GM18861 (cell line): ENCODE measurements at regions not wholly inside any gene's neighbourhood (a gene's known extent, or its start where the extent isn't known, plus 50 kb on each side); places are given as distances from the start of the nearest gene placed in this dataset.
"Not testable (repeated sequence)": the region's sequence is repeated elsewhere in the genome, so short reads cannot be mapped to it uniquely, and the experiment has no call there.

ENCODE experiments used
- ATAC-seq: cut with Tn5 transposase; IDR thresholded peaks from one replicate; pipeline ENCODE4 v1.9.1; 2021; ENCODE audit not compliant: unreplicated experiment

DNA sequence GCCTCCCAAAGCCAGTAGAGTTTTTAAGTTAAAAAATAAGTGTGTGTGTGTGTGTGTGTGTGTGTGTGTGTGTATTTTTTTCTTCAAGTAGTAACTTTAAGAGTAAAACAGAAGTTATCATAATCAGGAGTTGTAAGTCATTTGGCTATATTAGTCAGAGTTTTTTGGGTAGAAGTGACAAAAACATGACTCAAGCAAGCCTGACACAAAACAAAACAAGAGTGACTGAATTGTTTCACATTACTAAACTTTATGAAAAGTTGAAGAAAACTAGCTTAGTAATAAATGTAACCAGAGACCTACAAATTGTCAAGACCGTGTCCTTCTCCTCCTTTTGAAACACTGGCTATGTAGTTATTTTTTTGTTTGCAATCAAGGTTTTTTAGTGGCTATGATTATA is 738.0 kb upstream of the PITX2 start:
- ATAC-seq = no peak

DNA sequence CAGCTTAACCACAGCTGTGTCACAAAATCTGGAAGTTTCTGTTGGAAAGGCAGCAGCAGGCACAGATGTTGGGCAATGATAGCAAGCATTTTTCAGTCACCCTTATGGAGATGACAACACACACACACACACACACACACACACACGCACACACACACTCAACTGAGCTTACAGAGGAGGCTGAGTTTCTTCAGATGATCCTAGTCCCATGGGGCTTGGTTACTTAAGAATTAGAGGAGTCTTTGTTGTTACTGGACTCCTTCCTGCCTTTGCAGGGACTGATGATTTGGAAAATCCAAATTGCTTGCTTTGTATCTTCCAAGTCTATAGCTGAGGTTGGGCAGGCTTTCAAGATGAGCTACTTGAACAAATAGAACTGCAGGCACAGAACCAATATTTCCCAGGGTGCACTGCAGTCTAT is 740.1 kb upstream of the PITX2 start:
- no peak for ATAC-seq

DNA sequence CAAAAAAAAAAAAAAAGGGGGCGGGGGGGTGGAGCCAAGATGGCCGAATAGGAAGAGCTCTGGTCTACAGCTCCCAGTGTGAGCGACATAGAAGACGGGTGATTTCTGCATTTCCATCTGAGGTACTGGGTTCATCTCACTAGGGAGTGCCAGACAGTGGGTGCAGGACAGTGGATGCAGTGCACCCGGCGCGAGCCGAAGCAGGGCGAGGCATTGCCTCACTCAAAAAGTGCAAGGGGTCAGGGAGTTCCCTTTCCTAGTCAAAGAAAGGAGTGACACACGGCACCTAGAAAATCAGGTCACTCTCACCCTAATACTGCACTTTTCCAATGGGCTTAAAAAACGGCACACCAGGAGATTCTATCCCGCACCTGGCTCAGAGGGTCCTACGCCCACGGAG is 755.0 kb upstream of the PITX2 start:
- ATAC-seq = not testable (repeated sequence)

DNA sequence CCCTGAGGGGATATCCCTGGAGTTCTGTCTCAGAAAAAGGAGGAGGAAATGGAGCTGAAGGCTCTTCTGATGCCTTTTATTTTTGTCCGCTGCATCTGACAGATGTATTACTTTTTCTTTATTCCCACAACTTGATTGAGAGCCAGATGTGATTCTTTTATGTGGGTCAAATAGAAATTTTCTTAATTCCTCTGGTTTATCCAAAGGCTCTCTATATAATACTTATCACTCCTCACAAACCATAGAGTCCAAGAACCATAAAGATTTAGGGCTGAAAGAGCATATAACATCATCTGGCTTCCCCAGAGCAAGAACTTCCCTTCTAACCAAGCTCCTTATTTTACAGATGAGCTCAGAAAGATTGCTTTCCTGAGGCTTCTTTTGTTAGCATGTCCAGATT is 756.7 kb upstream of the FAM241A start:
- ATAC-seq = no peak

DNA sequence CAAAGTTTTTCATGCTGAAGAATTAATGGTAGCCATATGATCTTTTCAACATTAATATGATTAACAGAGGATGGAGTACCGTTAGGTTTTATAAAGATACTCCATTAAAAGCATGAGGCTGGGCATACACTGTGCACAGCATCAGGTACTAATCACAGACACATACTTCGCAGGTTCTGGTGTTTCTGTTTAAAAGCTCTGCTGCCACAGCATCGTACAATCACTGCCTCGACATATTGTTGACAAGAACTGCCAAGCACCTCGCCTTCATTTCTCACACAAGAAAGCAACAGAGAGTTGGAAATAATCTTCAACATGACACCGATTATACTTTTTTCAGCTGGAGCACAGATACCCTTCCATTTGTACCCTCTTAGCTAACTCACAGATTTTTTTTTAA is 753.4 kb upstream of the FAM241A start:
- ATAC-seq = no peak

DNA sequence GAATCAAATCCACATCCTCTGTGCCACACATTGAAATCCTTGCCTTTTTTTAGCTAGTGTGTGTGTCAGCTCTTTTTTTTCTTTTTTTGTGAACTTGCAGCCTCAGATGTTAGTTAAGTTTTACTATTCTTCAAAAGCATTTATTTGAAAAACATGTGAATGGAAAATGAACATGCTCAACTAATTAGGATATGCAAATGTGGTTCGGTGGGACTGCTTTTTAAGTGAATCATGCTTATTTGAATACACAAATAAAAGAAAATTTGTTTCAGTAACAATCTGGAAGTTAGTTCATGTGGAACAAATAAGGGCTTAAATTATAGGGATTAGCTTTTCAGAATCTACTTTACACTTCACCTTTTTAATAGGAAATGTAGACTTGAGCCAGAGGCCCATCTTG is 751.5 kb upstream of the FAM241A start:
- ATAC-seq = no peak

DNA sequence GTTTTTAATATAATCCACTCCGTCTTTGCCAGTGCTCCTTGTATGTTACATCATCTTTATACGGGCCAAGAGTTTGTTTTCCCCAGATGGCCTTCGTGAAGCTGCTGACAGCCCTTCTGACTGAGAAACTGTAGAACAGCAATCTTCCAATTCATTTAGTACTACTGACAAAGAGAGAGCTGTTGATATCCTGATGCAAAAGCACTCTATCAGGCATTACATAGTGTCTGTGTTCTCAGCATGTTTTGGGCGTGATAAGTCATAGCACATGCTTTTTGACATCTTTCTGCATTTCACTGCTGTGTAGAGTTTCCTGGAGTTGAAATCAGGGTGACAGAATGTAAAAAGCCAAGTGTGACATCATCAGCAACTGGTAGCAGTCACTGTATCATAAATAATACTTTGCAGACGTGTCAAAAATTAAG is 746.3 kb upstream of the FAM241A start:
- no peak for ATAC-seq

DNA sequence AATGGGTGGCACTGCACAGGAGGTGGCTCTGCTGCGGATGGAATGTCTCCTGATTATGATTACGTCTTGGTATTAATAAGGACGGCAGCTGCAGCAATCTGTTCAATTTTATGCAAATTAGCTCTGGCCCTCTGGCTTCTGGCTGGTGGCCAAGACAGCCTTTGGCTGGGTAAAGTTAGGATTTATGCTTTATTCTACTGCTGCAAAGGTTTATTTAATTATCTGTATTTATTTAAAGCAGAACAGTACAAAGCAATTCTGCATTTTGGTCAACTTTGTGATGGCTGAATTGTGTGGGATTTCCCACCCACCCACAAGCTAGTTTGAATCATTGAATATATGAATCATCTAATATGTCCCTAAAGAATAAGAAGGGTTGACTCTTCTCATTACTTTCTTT is 745.6 kb upstream of the FAM241A start:
- ATAC-seq = no peak

DNA sequence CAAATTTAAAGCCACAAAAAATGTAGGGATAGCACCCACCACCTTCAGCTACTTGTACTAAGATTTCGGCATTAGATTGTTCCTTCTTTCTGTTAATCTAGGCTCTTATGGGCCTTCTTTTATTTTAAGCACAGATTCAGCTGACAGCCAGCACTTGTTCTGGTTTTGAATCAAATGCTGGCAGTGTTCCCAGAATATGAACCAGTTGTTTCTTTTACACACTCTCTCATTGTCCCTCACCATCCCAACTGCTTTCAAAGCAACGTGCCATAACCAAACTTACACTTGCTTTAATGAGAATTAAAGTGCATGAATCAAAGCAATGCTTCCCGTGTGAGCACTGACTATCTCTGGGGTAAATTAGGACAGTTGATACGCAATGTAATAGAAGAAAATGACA is 744.5 kb upstream of the FAM241A start:
- no peak for ATAC-seq

DNA sequence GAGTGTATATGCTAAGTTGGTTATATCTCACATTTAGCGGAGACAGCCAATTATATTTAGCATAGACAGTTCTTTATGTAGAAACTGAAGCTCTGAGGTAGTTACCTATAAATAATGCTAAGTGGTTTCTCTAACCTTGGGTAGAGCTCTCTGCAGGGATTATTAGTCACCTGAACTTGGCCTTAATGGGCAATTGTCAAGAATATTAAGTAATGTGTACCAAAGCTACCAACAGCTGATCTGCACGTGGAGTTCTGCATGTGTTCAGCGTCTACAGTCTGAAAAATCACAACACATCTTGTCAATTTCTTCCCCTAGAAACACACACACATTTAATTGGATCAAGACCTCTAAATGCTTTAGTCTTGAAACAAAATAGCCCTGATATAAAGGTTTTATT is 740.6 kb upstream of the FAM241A start:
- ATAC-seq = no peak

DNA sequence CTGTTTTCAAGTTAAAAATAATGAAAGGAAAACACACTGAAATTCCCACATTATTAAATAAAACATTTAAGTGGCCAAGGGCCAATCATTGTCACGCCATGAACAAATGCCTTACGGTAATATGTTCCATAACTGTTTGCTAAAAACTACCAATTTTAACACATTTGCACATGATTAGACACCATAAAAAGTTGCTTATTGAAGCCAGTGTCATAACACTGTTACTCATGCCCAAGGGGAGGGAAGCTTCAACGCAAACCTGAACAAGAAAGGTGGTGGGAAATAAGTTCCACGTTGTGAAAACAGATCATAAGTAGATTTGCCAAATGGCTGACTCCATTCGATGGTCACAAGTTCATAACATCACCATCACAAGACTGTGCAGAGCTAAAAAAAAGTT is 739.3 kb upstream of the FAM241A start:
- no peak for ATAC-seq

DNA sequence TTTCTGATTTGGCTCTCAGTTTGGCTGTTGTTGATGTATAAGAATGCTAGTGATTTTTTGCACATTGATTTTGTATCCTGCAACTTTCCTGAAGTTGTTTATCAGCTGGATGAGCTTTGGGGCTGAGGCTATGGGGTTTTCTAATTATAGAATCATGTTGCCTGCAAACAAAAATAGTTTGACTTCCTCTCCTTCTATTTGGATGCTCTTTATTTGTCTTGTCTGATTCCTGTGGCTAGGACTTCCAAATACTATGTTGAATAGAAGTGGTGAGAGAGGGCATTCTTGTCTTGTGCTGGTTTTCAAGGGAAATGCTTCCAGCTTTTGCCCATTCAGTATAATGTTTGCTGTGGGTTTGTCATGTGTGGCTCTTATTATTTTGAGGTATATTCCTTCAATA is 734.7 kb upstream of the FAM241A start:
- no peak for ATAC-seq

DNA sequence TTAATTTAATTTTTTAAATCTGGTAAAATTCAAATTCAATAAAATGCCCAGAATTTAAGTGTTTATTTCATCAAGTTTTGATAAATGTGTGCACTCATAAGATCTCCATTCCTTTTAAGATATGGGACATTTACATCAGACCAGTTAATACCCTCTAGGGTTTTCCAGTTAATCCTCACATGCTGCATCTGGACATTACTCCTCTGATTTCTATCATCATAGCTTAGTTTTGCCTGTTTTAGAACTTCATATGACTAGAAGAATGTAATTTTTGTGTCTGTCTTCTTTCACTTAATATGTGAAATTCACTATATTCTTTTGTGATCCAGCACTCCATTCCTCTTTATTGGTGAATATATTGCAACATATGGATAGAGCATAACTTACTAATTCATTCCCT is 727.7 kb upstream of the FAM241A start:
- no peak for ATAC-seq

DNA sequence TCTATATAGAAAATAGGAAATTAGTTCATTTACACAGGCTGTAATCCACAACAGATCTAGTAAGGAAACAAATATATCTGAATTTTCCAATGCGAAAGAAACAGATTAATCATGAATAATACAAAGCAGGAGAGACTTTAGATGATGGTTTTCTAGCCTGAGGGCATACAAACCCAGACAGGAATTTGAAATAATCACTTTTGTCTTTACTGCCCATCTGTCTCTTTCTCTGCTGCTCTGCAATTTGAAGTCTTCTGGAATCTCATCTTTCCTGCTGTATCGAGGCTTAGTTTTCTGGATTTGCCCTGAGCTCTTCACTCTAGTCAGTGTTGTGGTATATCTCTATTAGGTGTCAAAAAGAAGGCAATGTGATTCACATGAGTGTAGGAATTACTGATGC is 711.8 kb upstream of the FAM241A start:
- ATAC-seq = no peak

DNA sequence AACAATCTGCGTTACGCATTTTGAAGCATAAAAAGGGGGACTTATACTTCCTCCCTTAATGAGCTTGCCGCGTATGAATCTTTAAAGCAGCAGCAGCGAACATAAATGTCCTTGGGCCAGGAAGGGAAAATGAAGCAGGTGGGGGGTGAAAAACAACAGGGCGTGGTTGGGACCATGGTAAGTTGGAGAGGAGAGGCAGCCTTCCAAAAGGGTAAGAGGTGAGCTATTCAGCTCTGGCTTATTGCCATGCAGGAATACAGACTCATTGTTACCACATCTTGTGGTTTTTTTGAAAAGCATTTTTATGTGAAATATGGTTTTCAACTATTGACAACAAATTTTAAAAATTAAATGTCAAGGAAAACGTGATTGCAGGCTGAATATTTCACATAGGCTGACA is 710.7 kb upstream of the FAM241A start:
- ATAC-seq = no peak

DNA sequence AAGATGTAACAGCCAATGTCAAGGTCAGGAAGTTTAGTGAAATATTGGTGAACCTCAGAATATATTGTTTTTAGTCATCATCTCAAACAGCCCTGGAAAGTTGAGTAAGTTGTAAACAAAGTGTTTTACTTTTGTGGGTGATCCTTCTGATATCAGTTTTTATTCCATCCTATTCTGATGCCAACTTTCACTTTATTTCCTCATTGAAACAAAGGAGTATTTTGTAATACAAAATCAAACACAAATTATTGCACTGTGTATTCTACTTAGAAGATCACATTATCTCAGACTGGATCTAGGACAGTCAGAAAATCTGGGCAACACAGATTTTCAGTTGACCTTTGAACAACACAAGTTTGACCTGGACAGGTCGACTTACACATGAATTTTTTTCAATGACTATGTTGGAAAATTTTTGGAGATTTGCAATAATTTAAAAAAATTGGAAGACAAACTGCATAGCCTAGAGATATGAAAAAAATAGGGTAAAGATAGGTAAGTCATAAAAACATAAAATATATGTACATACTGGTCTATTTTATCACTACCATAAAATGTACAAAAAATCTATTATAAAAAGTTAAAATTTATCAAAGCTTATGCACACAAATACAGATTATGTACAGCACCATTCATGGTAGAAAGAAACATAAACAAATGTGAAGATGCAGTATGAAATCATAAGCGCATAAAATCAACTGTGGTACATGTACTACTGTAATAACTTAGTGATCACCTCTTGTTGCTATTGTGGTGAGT is 709.1 kb upstream of the FAM241A start:
- no peak for ATAC-seq

DNA sequence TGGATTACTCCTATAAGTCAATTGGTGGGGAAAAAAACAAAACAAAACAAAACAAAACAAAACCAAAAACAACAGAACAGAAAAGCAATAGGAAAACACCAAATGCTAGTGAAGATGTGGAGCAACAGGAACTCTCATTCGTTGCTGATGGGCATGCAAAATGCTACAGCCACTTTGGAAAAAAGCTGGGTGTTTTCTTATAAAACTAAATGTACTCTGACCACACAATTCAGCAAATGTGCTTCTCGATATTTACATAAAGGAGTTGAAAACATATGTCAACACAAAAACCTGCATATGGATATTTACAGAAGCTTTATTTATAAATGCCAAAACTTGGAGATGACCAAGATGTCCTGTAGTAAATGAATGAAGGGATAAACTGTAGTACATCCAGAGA is 703.6 kb upstream of the FAM241A start:
- no peak for ATAC-seq

DNA sequence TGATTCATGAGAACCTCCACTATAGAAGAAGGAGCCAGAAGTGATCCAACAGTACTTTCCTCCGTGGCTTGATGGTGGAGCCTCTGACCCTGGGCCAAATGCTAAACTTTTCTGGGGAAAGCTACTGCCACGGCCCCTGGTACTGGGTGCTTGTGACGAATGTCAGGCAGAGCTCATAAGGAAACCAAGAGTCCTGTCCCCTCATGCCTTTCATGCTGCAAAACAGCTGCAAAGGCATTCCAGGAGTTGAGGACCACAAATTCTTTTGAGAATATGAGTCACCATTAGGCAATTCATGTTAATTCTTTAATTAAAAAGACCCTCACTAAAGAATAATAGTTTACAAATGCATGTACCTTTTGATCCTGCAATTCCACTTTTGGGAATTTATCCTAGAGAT is 700.4 kb upstream of the FAM241A start:
- not testable (repeated sequence) for ATAC-seq

DNA sequence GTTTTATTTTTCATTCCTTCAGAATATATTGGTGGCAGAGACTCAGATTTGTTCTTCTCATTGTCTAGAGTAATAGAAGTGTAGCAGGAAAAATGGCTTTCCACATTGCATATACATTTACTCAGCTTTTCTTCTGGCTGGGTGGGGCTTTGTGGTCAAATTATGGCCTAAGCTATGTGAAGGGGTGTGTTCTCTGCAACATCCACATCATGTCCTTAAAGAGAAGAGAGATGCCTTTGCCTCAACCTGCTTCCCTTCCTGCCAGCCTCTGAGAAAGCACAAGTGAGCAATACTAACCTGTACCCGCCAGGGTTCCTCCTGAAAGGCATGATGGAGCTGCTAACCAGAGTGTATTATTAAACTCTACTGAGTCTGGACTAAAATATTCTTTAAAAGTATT is 695.6 kb upstream of the FAM241A start:
- ATAC-seq = no peak

DNA sequence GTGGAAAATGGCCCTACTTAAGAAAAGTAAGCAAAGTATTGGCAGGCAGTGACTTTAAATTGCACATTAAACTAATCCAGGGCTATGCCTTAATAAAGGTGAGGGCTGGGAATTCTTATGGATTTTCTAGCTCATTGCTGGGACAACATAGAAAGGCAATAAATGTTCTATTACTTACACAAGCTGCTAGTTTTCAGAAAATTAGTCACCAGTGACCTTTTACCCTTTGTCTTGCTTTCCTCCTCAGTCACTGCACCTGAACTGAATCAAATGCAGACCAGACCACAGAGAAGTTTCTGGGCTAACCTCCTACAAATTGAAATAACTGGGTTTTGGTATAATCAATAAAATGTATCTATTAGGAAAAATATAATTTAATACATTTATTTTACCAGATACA is 694.4 kb upstream of the FAM241A start:
- no peak for ATAC-seq

DNA sequence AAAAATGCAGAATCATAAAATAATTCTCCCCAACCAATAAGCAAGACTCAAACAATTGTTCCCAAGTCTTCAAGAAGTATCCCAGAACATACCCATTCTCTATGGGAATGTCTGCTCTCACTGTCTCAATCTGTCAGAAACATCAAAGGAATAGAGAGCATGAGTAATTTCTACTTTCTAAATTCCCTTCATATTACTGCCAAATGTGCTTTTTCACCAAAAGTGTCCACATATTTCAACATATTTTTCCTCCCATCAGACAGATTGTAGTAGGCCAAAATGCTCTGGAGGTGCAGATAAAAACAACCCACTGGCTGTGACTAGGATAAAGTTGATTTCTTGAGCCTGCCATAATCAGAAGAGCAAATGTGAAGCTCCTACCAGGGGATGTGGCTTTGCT is 692.0 kb upstream of the FAM241A start:
- ATAC-seq = no peak

DNA sequence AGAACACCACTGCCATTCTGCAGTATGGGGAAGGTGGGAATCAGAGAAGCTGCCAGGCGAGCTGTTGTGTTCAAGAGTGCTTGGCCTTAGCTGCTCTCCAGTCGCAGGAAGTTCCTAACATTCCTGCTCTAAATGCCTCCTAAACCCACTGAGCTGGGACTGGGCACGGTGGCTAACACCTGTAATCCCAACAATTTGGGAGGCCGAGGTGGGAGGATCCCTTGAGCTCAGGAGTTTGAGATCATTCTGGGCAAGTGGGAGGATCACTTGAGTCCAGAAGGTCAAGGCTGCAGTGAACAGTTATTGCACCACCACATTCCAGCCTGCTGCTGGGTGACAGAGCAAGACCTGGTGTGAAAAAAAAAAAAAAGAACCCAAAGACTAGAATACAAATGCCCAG is 690.3 kb upstream of the FAM241A start:
- ATAC-seq = no peak

DNA sequence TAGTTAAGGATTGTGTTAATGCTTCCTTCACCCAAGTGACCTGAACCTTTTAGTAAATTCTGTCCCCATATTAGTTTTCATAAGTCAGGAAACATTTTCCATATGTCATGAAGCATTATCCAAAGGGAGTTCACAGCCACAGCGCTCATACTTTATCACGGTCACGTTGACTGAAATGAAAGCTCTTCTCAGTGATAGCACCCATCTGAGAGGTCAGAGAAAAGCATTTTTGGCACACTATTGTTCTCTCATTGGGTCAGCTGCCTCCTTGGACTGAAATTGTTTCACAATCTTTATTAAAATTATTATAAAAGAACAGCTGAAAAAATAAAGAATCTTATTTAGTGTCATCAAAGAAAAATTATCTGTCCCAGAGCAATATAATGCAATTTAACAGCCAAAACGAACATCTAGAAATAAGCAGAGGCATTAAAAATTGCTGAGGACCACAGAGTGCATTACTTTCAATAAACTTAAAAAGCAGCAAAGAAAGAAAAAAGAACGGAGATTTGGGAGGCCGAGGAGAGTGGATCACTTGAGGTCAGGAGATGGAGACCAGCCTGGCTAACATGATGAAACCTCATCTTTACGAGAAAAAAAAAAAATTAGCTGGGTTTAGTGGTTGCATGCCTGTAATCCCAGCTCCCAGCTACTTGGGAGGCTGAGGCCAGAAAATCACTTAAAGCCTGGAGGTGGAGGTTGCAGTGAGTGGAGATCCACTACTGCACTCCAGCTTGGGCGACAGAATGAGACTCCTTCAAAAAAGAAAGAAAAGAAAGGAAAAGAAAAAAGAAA is 680.8 kb upstream of the FAM241A start:
- ATAC-seq = no peak
